NCI-H2081 (cell line): ENCODE measurements at regions not wholly inside any gene's neighbourhood (a gene's known extent, or its start where the extent isn't known, plus 50 kb on each side); places are given as distances from the start of the nearest gene placed in this dataset.

Experiments
- DNase-seq, 2 experiments: peaks; one replicate each; lab custom pipeline; 2025; lab: John Stamatoyannopoulos, UW

DNA sequence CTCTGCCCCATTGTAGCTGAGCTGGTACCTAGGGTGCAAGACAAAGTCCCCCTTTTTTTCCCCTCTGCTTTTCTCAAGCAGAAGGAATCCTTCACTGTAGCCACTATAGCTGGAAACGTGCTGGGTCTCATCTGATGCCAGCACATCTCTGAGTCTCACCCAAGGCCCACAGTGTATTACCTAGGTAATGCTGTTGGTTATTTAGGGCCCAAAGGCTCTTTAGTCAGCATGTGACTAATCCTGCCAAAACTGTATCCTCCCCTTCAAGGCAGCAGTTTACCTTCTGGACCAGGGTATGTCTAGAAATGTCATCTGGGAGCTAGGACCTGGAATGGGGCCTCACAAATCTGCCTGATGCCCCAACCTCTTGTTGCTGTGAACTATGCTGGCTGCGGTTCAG lies 423.4 kb downstream of the NUF2 start:
- no peak for DNase-seq

DNA sequence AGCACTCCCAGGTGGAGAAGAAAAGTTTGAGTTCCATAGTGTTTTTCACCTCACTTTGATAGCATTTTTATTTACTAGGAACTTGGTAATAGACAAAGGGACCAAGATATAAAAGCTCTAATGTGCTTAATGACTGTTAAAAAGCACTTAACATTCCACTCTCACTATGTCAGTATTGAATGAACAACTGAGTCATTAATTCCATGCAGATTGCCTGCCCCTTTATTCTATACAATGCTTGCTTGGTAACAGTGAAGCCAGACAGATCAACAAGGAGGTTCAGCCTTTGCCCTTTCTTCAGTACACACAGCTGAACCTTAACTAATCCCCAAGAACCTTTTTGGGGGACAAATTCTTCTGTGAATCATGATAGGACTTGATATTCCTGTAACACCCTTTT lies 425.5 kb downstream of the NUF2 start:
- DNase-seq, result no peak

DNA sequence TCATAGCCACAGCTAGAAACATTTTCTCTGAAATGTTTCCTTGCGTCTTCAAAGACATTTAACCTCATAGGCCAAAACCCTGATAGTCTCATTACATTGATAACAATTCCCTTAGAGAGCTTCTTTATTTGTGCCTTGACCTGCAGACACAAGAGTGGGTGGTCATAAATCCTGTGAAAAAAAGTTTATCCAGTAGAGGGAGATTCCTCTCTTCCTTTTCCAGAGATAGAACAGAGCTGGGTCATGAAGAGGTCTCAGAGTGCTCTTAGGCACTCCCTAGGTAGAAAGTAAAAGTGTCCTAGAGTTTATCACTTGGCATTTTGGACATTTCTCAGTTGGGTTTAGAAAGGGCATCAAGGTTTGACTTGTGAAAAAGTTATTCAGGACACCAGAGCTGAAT lies 426.1 kb downstream of the NUF2 start:
- DNase-seq, result no peak

DNA sequence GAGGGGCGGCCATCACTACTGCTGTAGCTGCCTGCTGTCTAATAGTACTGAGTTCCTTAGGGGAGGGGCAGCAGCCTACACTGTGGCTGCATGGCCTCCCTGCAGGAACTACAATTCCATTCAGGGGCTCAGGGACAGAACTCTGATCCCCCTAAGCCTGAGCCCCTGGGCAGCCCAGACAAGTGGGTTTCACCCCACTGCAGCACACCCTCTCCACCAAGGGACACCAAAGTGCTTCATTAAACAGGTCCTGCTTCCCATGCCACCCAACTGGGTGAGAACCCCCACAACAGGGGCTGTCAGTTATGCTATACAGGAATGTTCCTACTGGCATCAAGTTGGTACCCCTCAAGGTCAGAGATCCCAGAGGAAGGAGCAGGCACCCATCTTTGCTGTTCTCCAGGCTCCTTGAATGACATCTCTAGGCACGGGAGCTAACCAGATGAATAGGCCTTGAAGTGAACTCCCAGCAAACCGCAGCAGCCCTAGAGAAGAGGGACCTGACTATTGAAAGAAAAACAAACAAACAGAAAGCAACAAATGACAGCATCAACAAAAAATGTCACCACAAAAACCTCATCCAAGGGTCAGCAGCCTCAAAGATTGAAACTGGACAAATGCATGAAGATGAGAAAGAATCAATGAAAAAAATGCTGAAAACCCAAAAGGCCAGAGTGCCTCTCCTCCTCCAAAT lies 437.4 kb downstream of the NUF2 start:
- DNase-seq, result no peak

DNA sequence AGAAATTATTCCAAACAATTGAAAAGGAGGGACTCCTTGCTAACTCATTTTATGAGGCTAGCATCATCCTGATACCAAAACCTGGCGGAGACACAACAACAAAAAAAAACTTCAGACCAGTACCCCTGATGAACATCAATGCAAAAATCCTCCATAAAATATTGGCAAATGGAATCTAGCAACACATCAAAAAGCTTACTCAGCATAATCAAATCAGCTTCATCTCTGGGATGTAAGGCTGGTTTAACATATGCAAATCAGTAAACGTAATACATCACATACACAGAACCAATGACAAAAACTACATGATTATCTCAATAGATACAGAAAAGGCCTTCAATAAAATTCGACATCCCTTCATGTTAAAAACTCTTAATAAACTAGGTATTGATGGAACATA lies 440.1 kb downstream of the NUF2 start:
- no peak for DNase-seq

DNA sequence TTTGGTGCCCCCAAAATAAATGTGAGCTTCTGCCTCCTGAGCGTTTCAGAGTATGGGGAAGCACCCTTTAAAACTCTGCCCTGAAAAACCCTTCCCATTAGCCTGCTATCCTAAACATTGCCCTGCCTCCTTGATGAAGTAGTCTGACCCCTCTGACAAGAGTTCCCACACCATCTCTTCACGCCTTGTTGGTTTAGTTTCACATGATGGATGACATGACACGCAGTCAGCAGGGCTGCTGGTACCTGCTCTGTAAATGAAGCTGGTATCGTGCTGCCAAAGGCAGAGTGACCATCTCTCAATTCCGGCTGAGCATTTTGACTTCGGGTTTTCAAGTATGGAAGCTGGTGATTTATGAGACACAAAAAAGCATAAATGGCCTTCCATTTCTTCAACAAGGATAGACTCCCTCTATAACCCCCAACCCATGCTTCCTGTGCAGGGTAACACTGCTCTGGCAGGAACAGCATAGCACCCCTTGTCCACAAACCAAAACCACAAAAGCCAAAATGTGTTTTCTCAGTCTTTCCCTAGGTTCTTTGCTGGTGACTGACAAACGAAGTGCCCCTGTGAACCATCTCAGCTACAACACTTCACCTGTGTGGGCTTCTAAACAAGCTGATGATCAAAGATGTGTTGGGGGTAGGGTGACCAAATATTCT lies 444.6 kb downstream of the NUF2 start:
- DNase-seq, result no peak

DNA sequence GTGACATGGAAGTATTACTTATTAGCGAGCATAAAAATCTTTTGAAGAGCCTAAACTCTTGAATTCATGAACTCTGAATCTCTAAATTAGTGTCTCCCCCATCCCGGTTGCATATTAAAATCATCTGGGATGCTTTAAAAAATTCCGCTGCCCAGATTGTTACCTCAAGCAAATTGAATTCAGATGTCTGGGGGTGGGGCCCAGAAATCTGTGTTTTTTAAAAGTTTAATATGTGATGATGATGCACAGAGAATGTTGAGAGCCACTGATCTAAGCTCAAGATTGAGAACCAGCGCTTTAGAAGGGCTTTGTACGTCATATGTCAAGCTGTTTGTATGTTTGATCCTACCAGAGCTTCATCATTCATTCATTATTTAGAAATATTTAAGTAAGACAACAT lies 446.8 kb downstream of the NUF2 start:
- no peak for DNase-seq

DNA sequence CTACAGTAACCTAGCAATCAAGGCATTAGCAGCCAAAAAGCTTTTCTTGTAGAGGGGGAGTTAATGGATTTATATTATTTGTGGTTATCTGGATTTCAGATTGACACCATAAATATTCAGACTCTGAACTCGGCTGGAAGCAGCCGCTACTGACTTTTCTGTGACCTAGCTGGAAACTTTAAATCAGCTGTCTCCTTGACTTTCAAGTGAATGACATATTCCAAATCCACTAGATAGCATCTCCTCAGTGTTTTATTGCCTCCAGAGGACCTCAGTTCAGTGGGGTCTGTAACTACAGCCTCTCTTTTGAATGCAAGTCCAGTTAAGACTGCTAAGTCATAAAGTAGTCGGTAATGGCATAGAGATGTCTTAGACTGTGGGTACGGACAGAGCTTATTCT lies 448.5 kb downstream of the NUF2 start:
- no peak for DNase-seq

DNA sequence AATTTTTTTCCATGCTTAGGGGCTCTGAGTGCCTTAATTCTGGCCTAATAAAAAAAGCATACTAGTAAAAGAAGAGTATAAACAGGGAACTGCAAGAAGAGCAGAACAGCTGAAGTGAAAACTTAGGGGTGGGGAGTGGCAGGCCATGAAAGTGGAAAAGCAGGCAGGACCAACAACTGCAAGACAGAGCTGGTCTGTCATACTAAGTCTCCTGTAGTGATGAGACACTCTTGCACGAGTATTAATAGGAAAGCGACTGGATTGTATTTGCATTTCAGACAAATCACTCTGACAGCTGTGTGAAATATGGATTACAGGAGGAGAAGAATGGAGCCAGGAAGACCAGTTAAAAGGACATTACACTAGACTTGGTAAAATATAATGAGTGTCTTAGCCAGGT lies 449.9 kb downstream of the NUF2 start:
- DNase-seq, result no peak

DNA sequence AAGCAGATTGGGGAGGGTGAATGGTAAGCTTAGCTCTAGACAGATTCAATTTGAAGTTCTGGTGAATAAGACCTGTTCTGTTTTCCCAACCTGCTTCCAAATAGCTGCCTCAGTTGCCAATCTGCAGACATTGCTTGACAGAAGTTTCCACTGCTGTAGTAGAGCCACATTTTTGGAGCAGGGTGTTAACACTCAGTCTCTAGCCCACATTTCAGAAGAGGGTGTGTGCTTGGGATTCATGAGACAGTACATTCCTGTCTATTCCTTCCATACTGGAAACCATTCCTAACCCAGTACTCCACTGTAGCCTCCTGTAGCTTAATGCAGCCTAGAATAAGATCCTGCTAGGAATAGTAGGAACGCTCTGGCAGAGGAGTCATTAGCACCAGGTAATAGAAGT lies 450.5 kb downstream of the NUF2 start:
- no peak for DNase-seq

DNA sequence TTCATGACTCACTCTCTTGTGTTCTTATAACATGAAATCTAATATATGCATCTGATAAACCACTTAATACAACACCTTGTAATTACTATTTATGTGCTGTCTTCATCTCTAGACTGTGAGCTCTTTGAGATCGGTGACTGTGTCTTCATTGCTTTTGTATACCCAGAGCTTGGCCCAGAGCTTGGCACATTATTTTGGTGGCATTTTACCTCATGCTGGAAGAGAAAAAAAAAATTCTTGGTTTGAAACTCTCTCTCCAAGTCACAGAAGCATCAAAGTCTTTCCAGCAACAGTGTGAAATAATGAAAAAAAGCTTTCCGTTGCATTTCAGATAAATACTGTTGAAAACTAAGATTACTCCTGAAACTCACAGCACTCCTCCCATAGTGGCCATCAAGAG lies 451.6 kb downstream of the NUF2 start:
- no peak for DNase-seq

DNA sequence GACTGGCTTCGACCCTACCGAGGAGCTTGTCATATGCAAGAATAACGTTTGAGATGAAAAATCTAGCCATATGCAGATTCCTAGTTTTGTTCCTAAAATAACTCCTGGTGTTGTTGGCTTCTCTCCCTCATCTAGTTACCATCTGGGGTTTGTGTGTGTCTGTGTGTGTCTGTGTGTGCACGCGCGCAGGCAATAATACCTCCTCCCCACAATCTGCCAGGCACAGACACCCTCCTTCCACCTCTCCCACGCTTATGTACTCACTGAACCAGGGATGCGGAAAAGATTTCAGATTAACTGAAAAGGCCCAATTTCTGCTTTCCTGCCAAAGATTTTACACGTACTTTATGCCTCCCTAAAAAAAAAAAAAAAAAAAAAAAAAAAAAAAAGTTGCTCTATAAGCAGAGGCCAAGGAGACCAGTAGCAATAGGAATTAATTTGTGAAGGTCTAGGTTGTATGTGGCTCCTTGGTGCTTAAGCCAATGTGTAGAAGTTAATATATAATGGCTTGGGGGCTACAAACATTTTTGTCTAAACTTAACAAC lies 452.7 kb downstream of the NUF2 start:
- no peak for DNase-seq

DNA sequence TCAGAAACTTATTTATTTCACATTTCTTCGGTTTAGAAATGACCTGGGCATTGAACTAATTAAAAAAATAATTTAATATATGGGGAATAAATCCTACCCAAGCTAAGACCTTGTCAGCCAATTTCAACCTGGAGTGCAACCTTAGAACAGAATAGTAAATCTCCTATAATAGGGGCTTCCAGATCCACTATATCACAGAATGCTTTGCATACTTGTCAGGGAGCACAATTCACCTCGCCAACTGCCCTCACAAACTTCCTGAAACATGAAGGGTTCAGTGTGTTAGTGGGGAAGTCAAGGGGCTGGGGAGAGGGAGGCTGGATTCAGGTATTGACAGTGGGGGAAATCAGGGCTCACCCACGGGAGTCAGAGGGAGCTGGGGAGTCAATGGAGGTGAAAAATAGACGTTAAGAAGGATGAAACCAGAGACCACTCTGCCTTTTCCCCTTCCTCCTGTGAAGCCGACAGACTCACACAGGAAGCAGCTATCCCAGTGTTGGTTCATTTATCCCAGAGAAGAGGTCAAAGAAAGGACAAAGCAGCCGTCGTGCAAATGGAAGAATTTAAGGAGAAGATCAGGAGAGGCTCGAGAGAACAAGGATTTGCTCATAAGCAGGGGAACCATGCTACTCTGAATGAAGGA lies 453.3 kb downstream of the NUF2 start:
- no peak for DNase-seq

DNA sequence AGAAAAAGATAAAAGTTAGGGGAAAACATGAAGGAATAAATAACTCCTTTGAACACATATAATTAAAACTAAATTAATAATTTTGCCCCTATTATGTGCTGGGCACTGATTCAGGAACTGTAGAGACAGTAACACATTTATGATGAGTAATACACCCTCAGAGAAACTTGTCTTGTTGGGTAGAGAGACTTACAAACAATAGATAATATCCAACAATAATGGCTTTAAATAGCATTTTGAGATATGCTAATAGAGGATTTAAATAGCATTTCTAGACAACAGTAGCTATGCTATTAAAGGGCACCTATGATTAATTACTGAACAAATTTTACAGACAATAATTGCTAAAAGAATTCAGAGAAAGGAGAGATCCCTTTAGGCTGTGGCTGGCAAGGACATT lies 455.5 kb downstream of the NUF2 start:
- DNase-seq, result no peak

DNA sequence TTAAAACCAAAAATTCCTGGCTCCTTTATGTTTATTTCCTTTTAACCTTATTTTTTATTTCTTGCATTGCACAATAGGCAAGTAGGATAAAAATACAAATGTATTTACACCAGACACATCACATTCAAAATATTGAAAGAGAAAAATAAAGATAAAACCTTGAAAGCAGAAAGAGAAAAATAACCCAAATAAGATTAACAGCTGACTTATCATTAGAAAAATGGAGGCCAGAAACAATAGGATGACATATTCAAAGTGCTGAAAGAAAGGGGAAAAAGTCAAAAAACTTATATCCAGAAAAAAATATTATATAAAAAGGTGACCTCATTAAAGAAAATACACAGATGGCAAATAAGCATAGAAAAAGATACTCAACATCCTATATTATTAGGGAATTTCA lies 459.4 kb downstream of the NUF2 start:
- DNase-seq, result no peak

DNA sequence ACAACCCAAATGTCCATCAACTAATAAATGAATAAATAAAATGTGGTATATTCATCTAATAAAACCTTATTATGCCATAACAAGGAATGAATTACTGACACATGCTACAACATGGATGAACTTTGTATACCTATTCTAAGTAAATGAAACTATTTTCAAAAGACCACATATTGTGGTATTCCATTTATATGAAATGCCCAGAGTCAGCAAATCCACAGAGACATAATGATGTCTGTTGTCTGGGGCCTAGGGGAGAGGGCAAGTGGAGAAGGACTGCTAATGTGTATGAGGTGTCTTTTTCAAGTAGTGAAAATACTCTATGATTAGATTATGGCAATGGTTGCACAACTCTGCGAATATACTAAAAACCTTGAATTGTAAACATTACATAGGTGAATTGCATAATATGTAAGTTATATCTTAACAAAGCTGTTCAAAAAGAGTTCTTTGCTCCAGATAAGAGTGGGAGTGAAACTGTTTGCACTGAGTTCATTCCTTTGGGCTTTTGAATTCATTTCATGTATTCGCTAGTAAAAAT lies 464.2 kb downstream of the NUF2 start:
- DNase-seq, result no peak

DNA sequence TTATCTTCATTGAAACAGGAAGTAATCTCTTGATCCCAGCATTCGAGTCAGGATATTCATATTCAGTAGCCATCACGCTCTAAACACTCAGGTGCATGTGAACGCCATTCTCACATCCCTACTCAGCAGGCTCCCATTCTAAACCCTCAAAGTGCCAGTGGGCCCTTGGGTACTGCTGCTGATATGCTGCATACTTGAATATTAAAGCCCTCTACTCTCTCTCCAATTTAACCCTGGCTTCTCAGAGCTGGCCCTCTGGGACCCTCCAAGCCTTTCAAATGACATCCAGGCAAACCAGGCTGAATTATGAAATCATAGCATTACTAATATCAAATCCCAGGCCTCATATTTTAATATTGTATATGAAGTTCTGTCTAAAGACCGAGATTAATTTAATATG lies 468.2 kb downstream of the NUF2 start:
- DNase-seq, result no peak

DNA sequence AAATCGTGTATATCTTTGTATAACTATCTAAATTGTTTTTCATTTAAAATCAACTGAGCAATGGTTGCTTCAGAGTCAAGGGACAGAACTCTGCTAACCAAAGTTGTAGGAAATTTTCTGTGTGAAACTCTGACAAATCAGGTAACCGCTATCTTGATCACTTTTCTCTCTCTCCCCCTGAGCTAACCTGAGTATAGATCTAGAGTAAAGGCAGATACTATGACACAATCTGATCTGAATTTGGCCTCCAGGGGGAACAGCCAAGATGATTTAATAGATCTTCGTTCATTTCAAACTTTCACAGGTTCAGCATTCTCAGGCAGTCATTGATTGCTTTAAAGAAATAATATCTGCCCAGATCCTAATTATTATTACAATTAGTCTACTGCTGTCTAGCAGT lies 472.8 kb downstream of the NUF2 start:
- DNase-seq, result no peak

DNA sequence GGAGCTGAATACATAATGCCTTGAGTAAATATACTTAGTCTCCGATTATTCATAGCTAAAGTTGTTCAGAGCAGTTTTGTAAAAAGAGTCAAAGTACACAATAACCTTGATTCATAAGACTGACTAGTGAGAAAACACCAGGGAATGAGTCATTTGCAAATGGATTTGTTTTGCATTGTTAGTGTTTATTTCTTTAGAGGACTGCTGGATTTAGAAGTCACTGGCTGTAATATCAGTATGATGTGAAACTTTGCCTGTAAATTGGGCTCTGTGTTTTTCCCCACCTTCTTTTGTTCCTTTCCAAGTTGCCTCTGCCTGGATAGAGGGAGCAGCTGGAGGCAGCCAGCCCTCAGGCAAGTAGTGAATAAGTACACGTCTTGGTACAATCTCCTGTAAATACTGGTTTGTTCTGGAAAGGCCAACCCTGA lies 474.7 kb downstream of the NUF2 start:
- DNase-seq, result peak; percentile 14 to 41

DNA sequence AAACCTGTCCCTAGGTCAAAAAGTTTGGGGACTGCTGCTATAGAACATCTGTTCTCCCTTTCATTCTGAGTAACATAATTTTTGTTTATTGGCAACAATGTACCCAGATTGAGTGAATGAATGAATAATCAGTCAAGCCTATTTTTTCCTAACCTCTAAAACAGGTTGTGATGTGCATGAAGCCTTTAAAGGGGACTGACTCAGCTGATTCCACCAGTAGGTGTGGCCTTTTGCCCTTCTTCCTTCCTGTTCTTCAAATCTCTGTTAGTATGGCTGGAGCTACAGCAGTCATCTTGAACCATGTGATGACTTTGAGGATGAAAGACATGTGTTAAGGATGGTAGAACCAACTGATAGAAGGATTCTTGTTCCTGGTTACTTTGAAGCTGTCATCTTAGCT lies 476.1 kb downstream of the NUF2 start:
- DNase-seq, result no peak

DNA sequence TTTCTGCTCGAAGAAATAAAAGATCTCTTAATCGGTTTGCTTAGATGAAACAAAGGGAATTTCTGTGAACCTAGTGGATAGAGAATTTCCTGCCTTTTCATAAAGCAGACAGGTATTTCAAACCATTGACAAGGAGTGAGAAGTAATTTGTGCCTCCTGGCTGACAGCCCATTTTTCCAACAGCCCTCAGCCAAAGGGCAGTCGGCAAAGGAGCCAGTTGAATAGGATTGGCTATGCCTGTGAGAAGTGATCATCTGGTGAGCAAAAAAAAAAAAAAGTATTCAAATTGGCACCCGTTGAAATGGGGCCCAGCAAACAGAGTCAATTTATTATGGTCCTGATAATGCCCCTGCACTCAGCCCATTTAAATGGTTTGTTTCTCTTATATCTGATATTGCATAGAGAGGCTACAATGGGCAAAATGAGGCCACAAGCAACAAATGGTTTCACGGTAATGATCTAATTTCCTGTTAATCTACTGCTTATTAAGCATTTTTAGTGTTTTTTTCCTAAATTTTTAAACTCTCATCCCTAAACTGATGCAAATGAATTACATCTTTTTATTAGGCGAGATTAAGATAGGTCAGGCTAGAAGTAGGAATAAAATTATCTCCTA lies 477.5 kb downstream of the NUF2 start:
- DNase-seq, result peak; percentile 34 to 75

DNA sequence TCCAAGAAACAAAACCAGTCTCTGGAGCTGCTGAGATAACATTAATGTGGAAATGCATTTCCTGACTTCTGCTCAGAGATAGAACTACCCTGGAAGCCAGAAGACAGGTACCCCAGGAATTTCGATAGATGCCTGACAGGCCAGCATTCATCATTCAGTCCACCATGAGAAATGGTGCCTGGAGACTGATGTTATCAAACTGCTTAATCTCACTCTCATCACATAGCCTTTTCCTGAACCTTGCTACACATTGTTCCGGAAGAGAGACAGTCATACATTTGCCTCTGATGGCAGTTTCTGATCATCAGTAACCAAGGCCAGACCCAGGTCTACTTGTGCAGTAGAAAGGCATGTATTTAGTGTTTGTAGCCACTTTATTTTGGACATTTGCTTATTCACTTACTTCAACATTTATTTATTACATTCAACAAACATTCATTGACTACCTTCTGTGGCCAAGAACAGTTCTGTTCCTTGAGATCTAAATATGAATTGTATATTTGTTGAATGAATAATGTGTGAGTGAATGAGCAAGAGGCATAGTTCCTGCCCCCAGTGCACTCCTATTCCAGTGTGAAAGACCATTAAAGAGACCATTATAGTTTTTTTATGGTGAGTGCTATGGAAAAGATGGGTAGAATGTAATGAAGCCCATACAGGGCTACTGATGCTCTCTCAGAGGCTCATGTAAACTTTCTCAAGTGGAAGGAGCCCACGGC lies 485.7 kb downstream of the NUF2 start:
- DNase-seq, result no peak
